NCI-H146 treated with DMSO at 0.1 percent for 48 hours (cell line): ENCODE measurements at regions not wholly inside any gene's neighbourhood (a gene's known extent, or its start where the extent isn't known, plus 50 kb on each side); places are given as distances from the start of the nearest gene placed in this dataset.
"Not testable (repeated sequence)": the region's sequence is repeated elsewhere in the genome, so short reads cannot be mapped to it uniquely, and the experiment has no call there.

Experiments
- DNase-seq: peaks from one replicate; lab custom pipeline; 2025; ENCODE audit not compliant: unreplicated experiment; lab: John Stamatoyannopoulos, UW

DNA sequence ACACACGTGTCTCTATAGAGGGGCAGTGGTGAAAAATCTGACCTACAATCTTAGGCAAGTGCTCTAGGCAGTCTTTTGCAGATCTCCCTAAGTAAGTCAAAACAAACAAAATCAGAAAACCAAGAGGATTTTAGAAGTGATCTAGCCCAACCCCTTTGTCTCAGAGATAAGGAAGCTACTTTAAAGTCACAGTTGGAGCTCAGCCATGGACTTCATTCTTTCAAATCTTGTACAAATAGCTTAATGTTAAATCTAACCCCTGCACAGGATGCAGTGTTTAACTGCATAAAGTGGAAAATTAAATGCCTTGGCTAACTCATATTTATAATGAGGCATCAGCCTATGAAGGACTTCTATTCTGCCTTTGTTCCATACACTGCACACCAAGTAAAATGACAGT is 135.1 kb upstream of the RFX3 start:
- no peak for DNase-seq

DNA sequence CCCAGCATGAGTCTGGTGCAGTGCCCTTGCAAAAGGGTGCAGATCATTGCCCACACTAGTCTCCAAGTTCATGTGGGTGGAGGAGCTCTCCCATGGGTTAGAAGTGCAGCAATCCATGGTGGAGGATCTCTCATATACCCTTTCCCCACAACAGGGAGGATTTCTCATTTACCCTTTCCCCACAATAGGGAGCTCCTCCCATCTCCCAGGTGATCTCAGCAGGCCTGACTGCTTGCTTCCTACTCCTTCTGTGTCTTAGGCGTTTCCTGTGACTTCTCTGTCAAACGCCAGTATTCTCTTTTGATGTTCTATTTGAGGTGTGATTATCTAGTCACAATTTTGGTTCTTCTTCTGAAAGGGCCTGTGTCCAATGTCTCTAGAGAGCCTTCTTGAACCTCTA is 133.8 kb upstream of the RFX3 start:
- no peak for DNase-seq

DNA sequence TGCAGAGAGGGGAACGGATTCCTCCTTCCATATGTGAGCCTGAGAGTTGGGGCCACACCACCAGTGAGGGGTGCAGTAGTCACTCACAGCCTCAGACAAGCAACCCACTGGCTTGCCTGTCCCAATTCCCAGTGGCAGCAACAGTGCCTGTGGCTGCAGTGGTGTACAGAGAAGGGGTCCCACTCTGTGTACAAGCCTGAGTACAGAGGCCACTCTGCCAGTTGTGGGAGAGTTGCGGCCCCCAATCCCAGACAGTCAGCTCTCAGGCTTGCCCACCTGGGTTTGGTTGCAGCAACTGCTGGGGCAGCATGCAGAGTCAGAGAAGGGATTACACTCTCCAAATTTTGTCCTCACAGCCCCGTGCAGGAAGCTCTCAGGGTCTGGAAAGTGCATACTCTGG is 133.2 kb upstream of the RFX3 start:
- DNase-seq = no peak

GRCh38 chr9:3656224-3656623 is 130.4 kb upstream of the RFX3 start:
- DNase-seq = no peak

DNA sequence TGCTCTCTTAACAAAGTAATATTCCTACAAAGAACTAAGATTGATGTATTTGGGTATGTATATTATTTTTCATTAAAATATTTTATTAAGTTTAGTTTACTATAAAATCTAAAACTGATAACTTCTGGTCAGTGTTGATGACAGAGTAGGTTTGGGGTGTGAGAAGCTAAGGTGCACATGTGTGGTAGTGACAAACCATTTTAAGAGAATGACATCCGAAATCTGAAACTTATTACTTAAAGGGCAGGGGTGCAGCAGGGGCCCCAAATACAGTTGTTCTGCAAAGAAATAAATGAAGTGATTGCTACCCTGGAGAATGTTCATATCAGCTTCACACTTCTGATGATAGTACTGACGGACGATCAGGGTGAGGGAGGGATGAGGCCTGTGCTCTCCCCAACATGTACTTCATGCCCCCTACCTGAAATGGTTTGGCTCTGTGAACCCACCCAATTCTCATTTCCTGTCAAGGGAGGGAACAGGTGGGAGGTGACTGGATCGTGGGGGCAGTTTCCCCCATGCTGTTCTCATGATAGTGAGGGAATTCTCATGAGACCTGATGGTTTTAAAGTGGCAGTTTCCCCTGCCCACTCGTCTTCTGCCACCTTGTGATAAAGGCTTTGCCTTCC is 125.3 kb upstream of the RFX3 start:
- DNase-seq = no peak

DNA sequence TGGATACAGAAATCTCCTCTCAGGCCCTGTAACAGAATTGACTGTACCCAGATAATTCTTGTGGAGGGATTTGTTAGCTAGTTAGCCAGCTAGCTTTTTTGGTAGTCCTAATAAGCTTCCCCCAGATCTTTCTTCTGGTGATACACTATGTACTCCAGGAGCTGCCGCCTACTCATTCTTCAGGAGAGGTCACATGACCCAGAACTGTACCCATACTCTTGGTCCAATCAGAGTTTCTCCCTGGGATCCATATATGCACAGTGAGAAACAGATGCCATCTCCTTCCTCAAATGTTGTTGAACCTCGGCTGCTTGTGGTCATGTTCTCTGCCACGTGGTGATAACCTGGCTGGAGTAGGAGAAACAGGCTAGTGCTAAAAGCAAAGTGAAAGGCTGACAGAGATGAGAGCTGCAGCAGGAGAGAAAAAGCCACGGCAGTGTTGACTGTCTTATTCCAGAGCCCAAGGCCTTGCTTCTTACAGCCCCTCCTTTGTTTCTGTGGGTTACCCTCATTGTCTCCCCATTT is 123.0 kb upstream of the RFX3 start:
- DNase-seq = no peak

DNA sequence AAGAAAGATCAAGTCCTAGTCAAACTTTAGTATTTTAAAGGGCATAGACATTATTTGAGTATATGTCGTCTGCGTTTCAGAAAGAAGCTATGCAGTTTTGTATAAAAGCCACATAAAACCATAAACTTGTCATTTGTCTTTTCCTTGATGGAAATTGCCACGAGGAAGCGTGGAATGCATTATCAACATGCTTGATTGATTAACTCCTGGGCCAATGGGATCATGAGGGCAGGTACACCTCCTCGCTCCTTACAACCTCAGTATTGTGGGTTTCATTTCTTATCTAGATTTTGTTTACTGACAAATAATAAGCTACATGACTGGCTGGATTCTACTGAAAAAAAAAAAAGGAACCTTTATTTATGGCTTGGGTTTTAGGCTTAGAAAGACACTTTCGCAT is 122.5 kb upstream of the RFX3 start:
- DNase-seq = no peak

- DNase-seq = no peak
Observed at GRCh38 chr9:3647652-3648051, 121.9 kb upstream of the RFX3 start.

GRCh38 chr9:3646226-3646625 is 120.4 kb upstream of the RFX3 start:
- DNase-seq = no peak

- not testable (repeated sequence) for DNase-seq
Observed at GRCh38 chr9:3642075-3642474, 116.3 kb upstream of the RFX3 start.

GRCh38 chr9:3629495-3629894 is 103.7 kb upstream of the RFX3 start:
- no peak for DNase-seq

- DNase-seq = no peak
Observed at GRCh38 chr9:3628239-3628638, 102.4 kb upstream of the RFX3 start.

GRCh38 chr9:3608011-3608410 is 82.2 kb upstream of the RFX3 start:
- DNase-seq = no peak

DNA sequence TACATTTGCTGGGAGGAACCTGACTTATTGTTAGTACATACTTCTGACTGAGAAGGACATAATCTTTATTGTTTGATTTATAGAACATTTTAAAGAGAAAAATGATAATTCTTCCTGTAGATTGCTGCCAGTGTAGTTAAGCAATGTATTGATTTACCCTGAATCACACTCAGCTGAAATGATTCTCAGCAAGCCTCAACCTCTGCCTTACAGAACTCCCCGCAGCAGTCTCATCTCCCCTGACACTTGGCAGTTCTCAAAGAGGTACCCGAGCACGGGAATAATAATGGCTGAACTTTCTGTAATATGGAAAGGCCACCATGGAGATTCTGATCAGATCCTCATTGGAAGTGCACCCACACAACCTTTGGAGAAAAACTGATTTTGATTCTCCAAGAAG is 74.9 kb upstream of the RFX3 start:
- DNase-seq = no peak

DNA sequence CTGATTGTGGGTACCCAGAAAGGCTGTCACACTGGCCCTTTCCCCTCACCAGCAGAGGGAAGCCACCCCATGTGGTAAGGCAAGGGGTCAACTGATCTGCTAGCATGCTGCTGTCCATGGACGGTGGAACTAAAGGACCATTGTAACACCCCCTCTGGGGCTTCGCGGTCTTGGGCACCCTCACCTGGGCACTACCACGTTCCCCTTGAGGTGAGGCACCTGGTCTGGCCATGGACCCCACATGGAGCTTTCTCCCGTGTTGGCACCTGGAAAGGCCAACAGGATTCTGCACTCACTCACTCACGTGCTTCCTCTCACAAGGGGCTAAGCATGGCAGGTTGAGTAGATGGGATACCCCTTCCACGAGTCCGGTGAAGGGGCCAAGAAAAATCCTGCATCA is 72.0 kb upstream of the RFX3 start:
- DNase-seq = no peak

DNA sequence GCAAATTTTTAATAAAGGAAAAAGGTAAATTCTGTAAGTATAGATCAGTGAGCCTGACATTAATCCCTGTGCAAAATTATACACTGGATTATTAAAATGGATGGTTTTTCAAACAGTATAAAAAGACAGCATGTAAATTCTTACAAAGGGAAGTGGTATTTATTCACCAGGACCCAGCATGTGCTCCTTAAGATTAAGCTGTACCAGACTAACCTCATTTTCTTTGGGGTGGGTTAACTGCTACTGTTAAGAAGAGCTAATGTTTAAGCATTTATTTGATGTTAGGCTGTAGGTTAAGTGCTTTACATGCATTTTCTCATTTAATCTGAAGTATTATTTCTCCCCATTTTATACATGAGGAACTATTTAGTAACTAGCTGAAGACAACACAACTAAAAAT is 60.3 kb upstream of the RFX3 start:
- no peak for DNase-seq

DNA sequence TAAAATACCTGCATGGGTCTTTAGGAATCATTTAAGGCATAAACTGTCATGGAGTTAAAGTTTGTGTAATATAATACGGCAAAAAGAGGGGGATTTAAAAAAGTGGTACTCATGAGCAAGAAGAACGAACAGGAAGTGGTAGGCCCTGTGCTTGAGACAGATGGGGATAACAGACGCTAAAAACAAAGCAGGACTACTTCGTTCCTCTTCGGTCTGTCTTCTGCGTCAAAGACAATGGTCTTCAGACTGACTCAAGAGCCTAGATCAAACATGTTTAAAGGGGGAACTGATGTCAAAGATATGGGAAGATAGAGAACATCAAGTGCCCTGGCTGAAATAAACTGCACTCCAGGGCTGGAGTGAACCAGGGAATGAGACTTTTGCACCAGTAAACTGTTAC is 59.8 kb upstream of the RFX3 start:
- DNase-seq = no peak

DNA sequence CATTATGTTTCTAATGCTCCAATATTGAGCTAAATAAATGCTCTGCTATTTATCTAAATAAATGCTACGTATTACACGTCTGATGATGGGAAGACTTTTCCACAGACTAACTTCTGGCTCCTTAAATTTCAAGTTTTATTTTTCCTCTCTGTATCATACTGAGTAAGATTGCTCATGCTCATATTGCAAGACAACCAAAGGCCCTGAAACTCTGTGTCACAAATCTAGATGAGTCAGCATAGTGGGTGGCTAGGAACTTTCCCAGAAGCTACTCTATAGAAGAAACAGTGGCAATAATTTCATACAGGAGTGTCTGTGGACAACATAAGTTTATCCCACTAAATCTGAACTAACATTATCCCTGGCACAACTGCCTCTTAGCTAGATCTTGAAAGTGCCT is 53.0 kb upstream of the RFX3 start:
- no peak for DNase-seq

GRCh38 chr9:3576328-3576727 is 50.5 kb upstream of the RFX3 start:
- no peak for DNase-seq

- DNase-seq = no peak
Observed at GRCh38 chr9:3575821-3576220, 50.0 kb upstream of the RFX3 start.
